ENCODE measurements at regions not wholly inside any gene's neighbourhood (a gene's known extent, or its start where the extent isn't known, plus 50 kb on each side); places are given as distances from the start of the nearest gene placed in this dataset.

DNA sequence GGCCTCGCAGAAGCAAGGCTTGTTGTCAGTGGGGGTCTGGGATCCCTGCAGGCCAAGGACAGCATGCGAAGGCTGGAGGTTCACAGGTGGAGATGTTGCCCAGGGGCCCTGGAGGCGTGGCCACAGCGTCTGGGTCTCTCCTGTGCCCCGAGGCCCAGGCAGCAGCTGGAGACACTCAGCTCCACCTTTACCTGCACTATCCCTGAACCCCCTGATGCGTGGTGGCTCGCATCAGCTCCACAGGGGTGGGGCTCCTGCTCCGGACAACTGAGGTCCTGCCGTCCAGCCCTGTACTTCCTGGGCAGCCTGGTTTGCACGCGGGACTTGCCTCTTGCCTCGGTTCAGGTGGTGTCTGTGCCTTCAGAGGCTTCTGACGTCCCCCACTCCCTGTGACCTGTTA lies 54.6 kb upstream of the ZNF32 start:
- no peak for TF ChIP-seq POLR2A (IDR thresholded peaks at IDR 0.05)
- TF ChIP-seq, protein P1, sequence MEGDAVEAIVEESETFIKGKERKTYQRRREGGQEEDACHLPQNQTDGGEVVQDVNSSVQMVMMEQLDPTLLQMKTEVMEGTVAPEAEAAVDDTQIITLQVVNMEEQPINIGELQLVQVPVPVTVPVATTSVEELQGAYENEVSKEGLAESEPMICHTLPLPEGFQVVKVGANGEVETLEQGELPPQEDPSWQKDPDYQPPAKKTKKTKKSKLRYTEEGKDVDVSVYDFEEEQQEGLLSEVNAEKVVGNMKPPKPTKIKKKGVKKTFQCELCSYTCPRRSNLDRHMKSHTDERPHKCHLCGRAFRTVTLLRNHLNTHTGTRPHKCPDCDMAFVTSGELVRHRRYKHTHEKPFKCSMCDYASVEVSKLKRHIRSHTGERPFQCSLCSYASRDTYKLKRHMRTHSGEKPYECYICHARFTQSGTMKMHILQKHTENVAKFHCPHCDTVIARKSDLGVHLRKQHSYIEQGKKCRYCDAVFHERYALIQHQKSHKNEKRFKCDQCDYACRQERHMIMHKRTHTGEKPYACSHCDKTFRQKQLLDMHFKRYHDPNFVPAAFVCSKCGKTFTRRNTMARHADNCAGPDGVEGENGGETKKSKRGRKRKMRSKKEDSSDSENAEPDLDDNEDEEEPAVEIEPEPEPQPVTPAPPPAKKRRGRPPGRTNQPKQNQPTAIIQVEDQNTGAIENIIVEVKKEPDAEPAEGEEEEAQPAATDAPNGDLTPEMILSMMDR (IDR thresholded peaks at IDR 0.05) = no peak
